Panc1 (cell line): ENCODE measurements at regions not wholly inside any gene's neighbourhood (a gene's known extent, or its start where the extent isn't known, plus 50 kb on each side); places are given as distances from the start of the nearest gene placed in this dataset.

Source experiments
- POLR2AphosphoS5 ChIP-seq: IDR thresholded peaks from 2 replicates; pipeline ENCODE4 v1.6.1; 2012; ENCODE audit warnings: mild to moderate bottlenecking, low read depth, low read length, moderate library complexity
- SIN3A ChIP-seq: IDR thresholded peaks from 2 replicates; pipeline ENCODE4 v1.6.1; 2012; ENCODE audit warnings: low read depth, mild to moderate bottlenecking, low read length, moderate library complexity, borderline replicate concordance; ENCODE audit not compliant: insufficient read depth
- TF ChIP-seq, protein P1 (sequence below): fragments of 450-650 bp; IDR thresholded peaks from 2 replicates; pipeline ENCODE4 v1.5.1; 2017; ENCODE audit warnings: mild to moderate bottlenecking

GRCh38 chr7:124497176-124497575 lies 268.4 kb downstream of the GPR37 start:
- TF ChIP-seq, protein P1, sequence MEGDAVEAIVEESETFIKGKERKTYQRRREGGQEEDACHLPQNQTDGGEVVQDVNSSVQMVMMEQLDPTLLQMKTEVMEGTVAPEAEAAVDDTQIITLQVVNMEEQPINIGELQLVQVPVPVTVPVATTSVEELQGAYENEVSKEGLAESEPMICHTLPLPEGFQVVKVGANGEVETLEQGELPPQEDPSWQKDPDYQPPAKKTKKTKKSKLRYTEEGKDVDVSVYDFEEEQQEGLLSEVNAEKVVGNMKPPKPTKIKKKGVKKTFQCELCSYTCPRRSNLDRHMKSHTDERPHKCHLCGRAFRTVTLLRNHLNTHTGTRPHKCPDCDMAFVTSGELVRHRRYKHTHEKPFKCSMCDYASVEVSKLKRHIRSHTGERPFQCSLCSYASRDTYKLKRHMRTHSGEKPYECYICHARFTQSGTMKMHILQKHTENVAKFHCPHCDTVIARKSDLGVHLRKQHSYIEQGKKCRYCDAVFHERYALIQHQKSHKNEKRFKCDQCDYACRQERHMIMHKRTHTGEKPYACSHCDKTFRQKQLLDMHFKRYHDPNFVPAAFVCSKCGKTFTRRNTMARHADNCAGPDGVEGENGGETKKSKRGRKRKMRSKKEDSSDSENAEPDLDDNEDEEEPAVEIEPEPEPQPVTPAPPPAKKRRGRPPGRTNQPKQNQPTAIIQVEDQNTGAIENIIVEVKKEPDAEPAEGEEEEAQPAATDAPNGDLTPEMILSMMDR, result no peak
- TF ChIP-seq POLR2AphosphoS5, result no peak
- TF ChIP-seq SIN3A, result no peak
